OCI-LY7 (cell line): ENCODE measurements at regions not wholly inside any gene's neighbourhood (a gene's known extent, or its start where the extent isn't known, plus 50 kb on each side); places are given as distances from the start of the nearest gene placed in this dataset.

ENCODE experiments used
- EZH2phosphoT487 ChIP-seq: fragments of 200-600 bp; sonication (generic); IDR thresholded peaks from 2 replicates; pipeline ENCODE4 v1.6.1; 2018; ENCODE audit warnings: low read depth, borderline replicate concordance, mild to moderate bottlenecking, mixed run types, antibody characterized with exemption, low read length, moderate library complexity, mixed read lengths
- TF ChIP-seq, protein P1 (sequence below): fragments of 200-600 bp; sonication (generic); conservative IDR thresholded peaks from 2 replicates; pipeline ENCODE4 v1.5.1; 2014; ENCODE audit warnings: mild to moderate bottlenecking, antibody characterized with exemption, low read length, moderate library complexity, mixed read lengths

DNA sequence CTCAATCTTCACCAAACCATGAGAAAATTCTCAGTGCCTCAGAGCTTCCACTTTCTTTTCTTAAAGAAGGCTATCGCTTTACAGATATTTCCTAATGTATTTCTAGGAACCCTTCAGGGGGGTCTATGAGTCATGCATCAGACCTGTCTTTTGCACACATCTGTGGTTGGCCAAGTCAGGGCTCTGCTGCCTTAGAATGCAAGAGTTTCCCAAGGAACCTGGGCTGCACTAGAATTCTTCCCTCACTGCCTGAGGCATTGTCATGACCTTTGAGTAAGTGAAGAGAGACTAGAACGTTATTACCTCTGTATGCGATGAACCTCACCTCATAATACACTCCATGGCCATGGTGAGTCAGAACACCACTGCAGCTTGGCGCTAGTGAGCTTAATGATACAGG is 365.0 kb upstream of the ID4 start:
- TF ChIP-seq, protein P1, sequence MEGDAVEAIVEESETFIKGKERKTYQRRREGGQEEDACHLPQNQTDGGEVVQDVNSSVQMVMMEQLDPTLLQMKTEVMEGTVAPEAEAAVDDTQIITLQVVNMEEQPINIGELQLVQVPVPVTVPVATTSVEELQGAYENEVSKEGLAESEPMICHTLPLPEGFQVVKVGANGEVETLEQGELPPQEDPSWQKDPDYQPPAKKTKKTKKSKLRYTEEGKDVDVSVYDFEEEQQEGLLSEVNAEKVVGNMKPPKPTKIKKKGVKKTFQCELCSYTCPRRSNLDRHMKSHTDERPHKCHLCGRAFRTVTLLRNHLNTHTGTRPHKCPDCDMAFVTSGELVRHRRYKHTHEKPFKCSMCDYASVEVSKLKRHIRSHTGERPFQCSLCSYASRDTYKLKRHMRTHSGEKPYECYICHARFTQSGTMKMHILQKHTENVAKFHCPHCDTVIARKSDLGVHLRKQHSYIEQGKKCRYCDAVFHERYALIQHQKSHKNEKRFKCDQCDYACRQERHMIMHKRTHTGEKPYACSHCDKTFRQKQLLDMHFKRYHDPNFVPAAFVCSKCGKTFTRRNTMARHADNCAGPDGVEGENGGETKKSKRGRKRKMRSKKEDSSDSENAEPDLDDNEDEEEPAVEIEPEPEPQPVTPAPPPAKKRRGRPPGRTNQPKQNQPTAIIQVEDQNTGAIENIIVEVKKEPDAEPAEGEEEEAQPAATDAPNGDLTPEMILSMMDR, result no peak
- no peak for TF ChIP-seq EZH2phosphoT487
